Neural crest cell (in vitro differentiated cells): ENCODE measurements at regions not wholly inside any gene's neighbourhood (a gene's known extent, or its start where the extent isn't known, plus 50 kb on each side); places are given as distances from the start of the nearest gene placed in this dataset.
"Not testable (repeated sequence)": the region's sequence is repeated elsewhere in the genome, so short reads cannot be mapped to it uniquely, and the experiment has no call there.

Experiments used
- DNase-seq: peaks from one replicate; pipeline ENCODE4 v3.0.0; 2021; ENCODE audit warnings: low read depth, mixed read lengths, low spot score
- H3K27ac Mint-ChIP-seq: one replicate; pipeline ENCODE4 v1.8.0; 2021; ENCODE audit warnings: mild to moderate bottlenecking, mixed read lengths; ENCODE audit not compliant: unreplicated experiment
- H3K27me3 Mint-ChIP-seq: 2 replicates; pipeline ENCODE4 v1.8.0; 2021; ENCODE audit warnings: low read depth, mild to moderate bottlenecking, mixed read lengths
- H3K36me3 Mint-ChIP-seq: 2 replicates; pipeline ENCODE4 v1.8.0; 2021; ENCODE audit warnings: low read depth, mild to moderate bottlenecking, mixed read lengths
- H3K4me1 Mint-ChIP-seq: 2 replicates; pipeline ENCODE4 v1.8.0; 2021; ENCODE audit warnings: mixed read lengths
- H3K4me3 Mint-ChIP-seq: one replicate; pipeline ENCODE4 v1.8.0; 2021; ENCODE audit warnings: mild to moderate bottlenecking, mixed read lengths
- H3K9me3 Mint-ChIP-seq: 2 replicates; pipeline ENCODE4 v1.8.0; 2021; ENCODE audit warnings: mixed read lengths
- CTCF ChIP-seq: fragments of 200-600 bp; sonication (generic); conservative IDR thresholded peaks from 2 replicates; pipeline ENCODE4 v1.5.0; 2021; ENCODE audit warnings: antibody characterized with exemption, mild to moderate bottlenecking

GRCh38 chr2:60350791-60351190, 202.7 kb downstream of the BCL11A start:
- no peaks in the 10 kb centered on the region for H3K27me3 Mint-ChIP-seq
- TF ChIP-seq CTCF, result no peak
- no peak overlapping the region for H3K4me3 Mint-ChIP-seq
- no peak overlapping the region for H3K27ac Mint-ChIP-seq
- peaks cover 9% of the 10 kb centered on the region for H3K9me3 Mint-ChIP-seq
- no peak for DNase-seq
- H3K36me3 Mint-ChIP-seq, result peaks cover 3% of the 10 kb centered on the region
- H3K4me1 Mint-ChIP-seq, result peaks cover 12% of the 10 kb centered on the region

GRCh38 chr2:60347781-60348180, 205.7 kb downstream of the BCL11A start:
- H3K4me3 Mint-ChIP-seq, result no peak overlapping the region
- H3K27ac Mint-ChIP-seq, result no peak overlapping the region
- TF ChIP-seq CTCF, result no peak
- DNase-seq, result no peak
- peaks cover 9% of the 10 kb centered on the region for H3K9me3 Mint-ChIP-seq
- no peaks in the 10 kb centered on the region for H3K4me1 Mint-ChIP-seq
- peaks cover 3% of the 10 kb centered on the region for H3K36me3 Mint-ChIP-seq
- H3K27me3 Mint-ChIP-seq, result peaks cover 4% of the 10 kb centered on the region

- not testable (repeated sequence) for H3K4me3 Mint-ChIP-seq, H3K27me3 Mint-ChIP-seq, H3K27ac Mint-ChIP-seq, H3K4me1 Mint-ChIP-seq, H3K36me3 Mint-ChIP-seq, DNase-seq
- H3K9me3 Mint-ChIP-seq, result peaks cover 11% of the 10 kb centered on the region
Observed at GRCh38 chr2:60342491-60342890, 211.0 kb downstream of the BCL11A start.

- Mint-ChIP-seq H3K27ac (no peak overlapping the region), H3K4me3 (no peak overlapping the region), H3K9me3 (peaks cover 5% of the 10 kb centered on the region), H3K4me1 (peaks cover 3% of the 10 kb centered on the region), H3K27me3 (peaks cover 7% of the 10 kb centered on the region), H3K36me3 (no peaks in the 10 kb centered on the region)
- no peak for TF ChIP-seq CTCF
- DNase-seq, result no peak
Observed at GRCh38 chr2:60341151-60341550, 212.3 kb downstream of the BCL11A start.

GRCh38 chr2:60339286-60339685, 214.2 kb downstream of the BCL11A start:
- Mint-ChIP-seq H3K4me1 (peaks cover 12% of the 10 kb centered on the region), H3K27ac (no peak overlapping the region), H3K4me3 (no peak overlapping the region), H3K27me3 (peaks cover 7% of the 10 kb centered on the region), H3K36me3 (no peaks in the 10 kb centered on the region), H3K9me3 (peaks cover 5% of the 10 kb centered on the region)
- TF ChIP-seq CTCF, result no peak
- DNase-seq, result no peak

GRCh38 chr2:60337142-60337497, 216.3 kb downstream of the BCL11A start:
- no peak for TF ChIP-seq CTCF
- no peak overlapping the region for H3K27ac Mint-ChIP-seq
- H3K36me3 Mint-ChIP-seq, result no peaks in the 10 kb centered on the region
- peaks cover 5% of the 10 kb centered on the region for H3K9me3 Mint-ChIP-seq
- no peak for DNase-seq
- H3K27me3 Mint-ChIP-seq, result peaks cover 6% of the 10 kb centered on the region
- H3K4me1 Mint-ChIP-seq, result peaks cover 12% of the 10 kb centered on the region
- H3K4me3 Mint-ChIP-seq, result no peak overlapping the region
